ENCODE measurements at regions not wholly inside any gene's neighbourhood (a gene's known extent, or its start where the extent isn't known, plus 50 kb on each side); places are given as distances from the start of the nearest gene placed in this dataset.

DNA sequence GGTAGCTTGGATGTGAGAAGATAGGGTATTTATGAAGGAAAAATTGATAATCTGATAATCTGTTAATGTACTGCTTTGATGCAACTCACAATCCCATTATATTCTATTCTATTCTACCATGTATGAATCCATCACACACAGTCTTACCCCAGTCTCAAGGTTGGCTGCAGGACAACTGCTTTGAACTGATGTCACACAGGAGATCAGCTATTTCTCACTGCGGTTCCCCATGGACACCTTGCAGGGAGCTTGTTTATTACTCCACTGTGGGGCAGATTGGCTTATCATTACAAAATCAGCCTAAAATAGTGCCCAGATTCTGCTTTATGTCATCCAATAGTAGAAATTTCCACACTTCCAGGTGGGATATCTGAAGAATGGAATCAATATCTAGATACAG, 61.0 kb upstream of the HS3ST5 start:
- no peak for DNase-seq

DNA sequence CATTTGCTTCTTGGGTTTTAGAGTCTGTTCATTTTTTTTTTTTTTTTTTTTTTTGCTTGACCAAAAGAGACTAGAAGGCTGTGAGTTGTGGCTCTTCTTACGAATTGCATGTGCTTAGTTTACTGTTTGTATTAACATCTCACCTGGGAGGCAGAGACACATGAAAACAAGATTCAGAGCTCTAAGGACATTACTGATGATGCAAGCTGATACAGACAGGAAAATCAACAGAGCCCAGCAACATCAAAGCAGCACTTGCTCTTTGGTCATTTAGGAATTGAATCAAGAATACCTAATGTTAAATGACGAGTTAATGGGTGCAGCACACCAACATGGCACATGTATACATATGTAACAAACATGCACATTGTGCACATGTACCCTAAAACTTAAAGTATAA, 55.7 kb upstream of the HS3ST5 start:
- DNase-seq = no peak
